Upper lobe of left lung (tissue), 6 donors: ENCODE measurements at regions not wholly inside any gene's neighbourhood (a gene's known extent, or its start where the extent isn't known, plus 50 kb on each side); places are given as distances from the start of the nearest gene placed in this dataset.

Experiments
- ATAC-seq, 2 donors: fragments of 200-7000 bp; cut with Tn5 transposase; one replicate each; pipeline ENCODE4 v1.9.1; 2022; ENCODE audit warnings: mild to moderate bottlenecking in 2 of 2, moderate library complexity in 2 of 2; ENCODE audit not compliant: low FRiP score in 2 of 2
- DNase-seq, 2 donors: peaks; one replicate each; pipeline ENCODE4 v3.0.0-alpha.2; 2019 to 2020
- H3K27ac ChIP-seq, 4 donors: fragments of 200-600 bp; sonication (generic); one replicate each; pipeline ENCODE4 v1.5.1; 2016 to 2019
- H3K27me3 ChIP-seq, 4 donors: fragments of 200-600 bp; sonication (generic); one replicate each; pipeline ENCODE4 v1.5.1; 2017 to 2019
- H3K36me3 ChIP-seq, 4 donors: fragments of 200-600 bp; sonication (generic); one replicate each; pipeline ENCODE4 v1.5.1; 2016 to 2019
- H3K4me1 ChIP-seq, 4 donors: fragments of 200-600 bp; sonication (generic); one replicate each; pipeline ENCODE4 v1.5.1; 2018 to 2019
- H3K4me3 ChIP-seq, 4 donors: fragments of 200-600 bp; sonication (generic); one replicate each; pipeline ENCODE4 v1.5.1; 2017 to 2019; ENCODE audit warnings: mild to moderate bottlenecking in 2 of 4, moderate library complexity in 1 of 4
- H3K9me3 ChIP-seq, 4 donors: fragments of 200-600 bp; sonication (generic); one replicate each; pipeline ENCODE4 v1.5.1; 2018 to 2019
- CTCF ChIP-seq, 6 experiments: fragments of 450-650 bp in 4 of 6; fragments of 200-600 bp in 2 of 6; sonication (generic) in 2 of 6; IDR thresholded peaks; one replicate each; pipeline ENCODE4 v1.5.1; 2016 to 2019; ENCODE audit warnings: antibody characterized with exemption in 6 of 6
- EP300 ChIP-seq, 4 donors: sonication (generic); formaldehyde crosslinking; IDR thresholded peaks; one replicate each; pipeline ENCODE4 v1.5.1; 2017; ENCODE audit warnings: antibody characterized with exemption in 4 of 4, control low read depth in 2 of 4
- POLR2A ChIP-seq, 4 donors: fragments of 450-650 bp; IDR thresholded peaks; one replicate each; pipeline ENCODE4 v1.5.1; 2016 to 2017; ENCODE audit warnings: antibody characterized with exemption in 4 of 4, mild to moderate bottlenecking in 2 of 4
- POLR2AphosphoS5 ChIP-seq, 2 donors: sonication (generic); formaldehyde crosslinking; IDR thresholded peaks; one replicate each; pipeline ENCODE4 v1.5.1; 2017; ENCODE audit warnings: antibody characterized with exemption in 2 of 2
- whole genome bisulfite sequencing, 2 donors: methylation state at CpG; one replicate each; pipeline ENCODE4 v1.1.5; 2017 to 2018; 5-methylcytosine and 5-hydroxymethylcytosine counted together
- donor health status: DM: no; HTN: no; CAD: no; lungs with moderate emphysema.
- donor health status: DM: no; HTN: yes; CAD: no; lungs with severe emphysema.

- Histone ChIP-seq H3K36me3 (no peaks in the 10 kb centered on the region), H3K27me3 (no peaks in the 10 kb centered on the region), H3K27ac (no peak overlapping the region), H3K4me3 (no peak overlapping the region), H3K4me1 (no peaks in the 10 kb centered on the region), H3K9me3 (no peaks in the 10 kb centered on the region)
- no peak for DNase-seq
- no peak for TF ChIP-seq EP300 (IDR thresholded peaks at IDR 0.05)
- TF ChIP-seq POLR2AphosphoS5 (IDR thresholded peaks at IDR 0.05), result no peak
- TF ChIP-seq POLR2A (IDR thresholded peaks at IDR 0.05), result no peak
- TF ChIP-seq CTCF (IDR thresholded peaks at IDR 0.05), result no peak
- ATAC-seq, result no peak
- 92 to 100% methylated on average over 1 of the region's 1 CpG for WGBS, 2 donors
Observed at GRCh38 chr2:136658201-136658600, 107.1 kb upstream of the THSD7B start.

- no peak overlapping the region for H3K27ac ChIP-seq
- no peak overlapping the region for H3K4me3 ChIP-seq
- ATAC-seq, result peak; percentile 64 to 76
- no peaks in the 10 kb centered on the region for H3K9me3 ChIP-seq
- no peak for DNase-seq
- 39 to 52% methylated on average over 2 of the region's 2 CpGs for WGBS, 2 donors
- H3K4me1 ChIP-seq, result no peaks in the 10 kb centered on the region
- TF ChIP-seq EP300 (IDR thresholded peaks at IDR 0.05) (no peak), POLR2A (IDR thresholded peaks at IDR 0.05) (no peak)
- no peaks in the 10 kb centered on the region for H3K36me3 ChIP-seq
- H3K27me3 ChIP-seq, result no peaks in the 10 kb centered on the region
Observed at GRCh38 chr2:136653861-136654260, 111.5 kb upstream of the THSD7B start.

- DNase-seq, result no peak
- ATAC-seq, result peak in 1 of 2 donors; percentile 47
Observed at GRCh38 chr2:136651456-136652010, 113.8 kb upstream of the THSD7B start.

GRCh38 chr2:136647039-136647438 is 118.3 kb upstream of the THSD7B start:
- H3K36me3 ChIP-seq, result no peaks in the 10 kb centered on the region
- no peaks in the 10 kb centered on the region for H3K27me3 ChIP-seq
- no peak overlapping the region for H3K27ac ChIP-seq
- H3K4me1 ChIP-seq, result no peaks in the 10 kb centered on the region
- no peaks in the 10 kb centered on the region for H3K9me3 ChIP-seq
- no peak for TF ChIP-seq POLR2A (IDR thresholded peaks at IDR 0.05)
- no peak for TF ChIP-seq EP300 (IDR thresholded peaks at IDR 0.05)
- TF ChIP-seq POLR2AphosphoS5 (IDR thresholded peaks at IDR 0.05), result no peak
- TF ChIP-seq CTCF (IDR thresholded peaks at IDR 0.05), result no peak
- ATAC-seq (no peak), DNase-seq (no peak)
- H3K4me3 ChIP-seq, result no peak overlapping the region
- WGBS, 2 donors, result 95 to 100% methylated on average over 1 of the region's 1 CpG

More at GRCh38 chr2:136651456-136652010, 113.8 kb upstream of the THSD7B start:
- no peak overlapping the region for H3K4me3 ChIP-seq
- TF ChIP-seq POLR2AphosphoS5 (IDR thresholded peaks at IDR 0.05) (no peak), CTCF (IDR thresholded peaks at IDR 0.05) (no peak), POLR2A (IDR thresholded peaks at IDR 0.05) (no peak), EP300 (IDR thresholded peaks at IDR 0.05) (no peak)
- no peaks in the 10 kb centered on the region for H3K27me3 ChIP-seq
- 78 to 85% methylated on average over 3 of the region's 3 CpGs for WGBS, 2 donors
- no peaks in the 10 kb centered on the region for H3K36me3 ChIP-seq
- H3K9me3 ChIP-seq, result no peaks in the 10 kb centered on the region
- no peak overlapping the region for H3K27ac ChIP-seq
- H3K4me1 ChIP-seq, result no peaks in the 10 kb centered on the region

GRCh38 chr2:136645236-136645828 is 120.0 kb upstream of the THSD7B start:
- H3K27ac ChIP-seq, result no peak overlapping the region
- no peak overlapping the region for H3K4me3 ChIP-seq
- DNase-seq (no peak), ATAC-seq (peak in 1 of 2 donors; percentile 35)
- no peaks in the 10 kb centered on the region for H3K36me3 ChIP-seq
- WGBS, 2 donors, result 56 to 71% methylated on average over 3 of the region's 3 CpGs
- H3K4me1 ChIP-seq, result no peaks in the 10 kb centered on the region
- no peaks in the 10 kb centered on the region for H3K9me3 ChIP-seq
- no peaks in the 10 kb centered on the region for H3K27me3 ChIP-seq
- TF ChIP-seq CTCF (IDR thresholded peaks at IDR 0.05) (no peak), EP300 (IDR thresholded peaks at IDR 0.05) (no peak), POLR2A (IDR thresholded peaks at IDR 0.05) (no peak), POLR2AphosphoS5 (IDR thresholded peaks at IDR 0.05) (no peak)
